Right atrium auricular region (tissue), 2 donors: ENCODE measurements at regions not wholly inside any gene's neighbourhood (a gene's known extent, or its start where the extent isn't known, plus 50 kb on each side); places are given as distances from the start of the nearest gene placed in this dataset.

Source experiments
- DNase-seq: peaks from one replicate; pipeline ENCODE4 v3.0.0-alpha.2; 2019; ENCODE audit warnings: low spot score
- H3K27ac ChIP-seq, 2 donors: fragments of 200-600 bp; sonication (generic); 1 replicate in 1 of 2; 2 replicates in 1 of 2; pipeline ENCODE4 v1.5.1; 2016 to 2019
- H3K27me3 ChIP-seq, 2 donors: fragments of 200-600 bp; sonication (generic); one replicate each; pipeline versions ENCODE4 v1.5.1 to v1.6.0; 2017 to 2019
- H3K36me3 ChIP-seq: fragments of 200-600 bp; sonication (generic); one replicate; pipeline ENCODE4 v1.5.1; 2016
- H3K4me1 ChIP-seq, 2 donors: fragments of 200-600 bp; sonication (generic); one replicate each; pipeline versions ENCODE4 v1.5.1 to v1.6.0; 2017 to 2019
- H3K4me3 ChIP-seq, 2 donors: fragments of 200-600 bp; sonication (generic); 1 replicate in 1 of 2; 2 replicates in 1 of 2; pipeline ENCODE4 v1.5.1; 2017 to 2019; ENCODE audit warnings: mild to moderate bottlenecking in 1 of 2, moderate library complexity in 1 of 2
- H3K9me3 ChIP-seq, 2 donors: fragments of 200-600 bp; sonication (generic); one replicate each; pipeline ENCODE4 v1.5.1; 2019
- CTCF ChIP-seq, 2 donors: fragments of 200-600 bp; sonication (generic); IDR thresholded peaks; one replicate each; pipeline ENCODE4 v1.5.1; 2019; ENCODE audit warnings: antibody characterized with exemption in 2 of 2

DNA sequence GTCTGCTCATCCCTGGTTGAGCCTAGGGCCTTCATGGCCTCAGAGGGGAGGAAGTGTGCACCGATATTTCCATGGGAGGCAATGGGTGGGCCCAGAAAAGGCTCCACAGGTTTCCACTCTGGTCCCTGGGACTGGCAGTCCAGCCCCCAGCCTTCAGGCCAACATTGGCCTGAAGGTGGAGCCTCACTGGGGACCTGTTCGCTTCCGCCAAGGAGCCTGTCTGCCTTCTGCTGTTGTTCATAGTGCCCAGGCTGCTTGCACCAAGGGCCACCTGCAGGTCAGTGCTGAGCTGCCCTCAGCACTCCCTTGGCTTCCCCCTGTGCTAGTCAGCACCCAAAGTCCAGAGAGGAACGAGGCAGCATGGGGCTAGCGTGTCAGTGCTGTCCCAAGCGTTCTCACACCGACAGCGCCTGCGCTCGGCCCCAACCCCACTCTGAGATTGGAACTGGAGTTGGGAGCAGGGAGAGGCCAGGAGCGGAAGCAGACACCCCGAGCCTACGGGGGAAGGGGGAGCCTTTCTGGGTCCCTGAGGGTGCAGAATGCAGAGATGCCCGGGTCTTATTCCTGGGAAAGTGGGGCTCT, 720.7 kb downstream of the PCDH18 start:
- Histone ChIP-seq H3K4me1 (no peaks in the 10 kb centered on the region), H3K27me3 (no peaks in the 10 kb centered on the region), H3K4me3 (no peak overlapping the region), H3K27ac (no peak overlapping the region), H3K9me3 (no peaks in the 10 kb centered on the region), H3K36me3 (no peaks in the 10 kb centered on the region)
- TF ChIP-seq CTCF (IDR thresholded peaks at IDR 0.05) = no peak
- no peak for DNase-seq

DNA sequence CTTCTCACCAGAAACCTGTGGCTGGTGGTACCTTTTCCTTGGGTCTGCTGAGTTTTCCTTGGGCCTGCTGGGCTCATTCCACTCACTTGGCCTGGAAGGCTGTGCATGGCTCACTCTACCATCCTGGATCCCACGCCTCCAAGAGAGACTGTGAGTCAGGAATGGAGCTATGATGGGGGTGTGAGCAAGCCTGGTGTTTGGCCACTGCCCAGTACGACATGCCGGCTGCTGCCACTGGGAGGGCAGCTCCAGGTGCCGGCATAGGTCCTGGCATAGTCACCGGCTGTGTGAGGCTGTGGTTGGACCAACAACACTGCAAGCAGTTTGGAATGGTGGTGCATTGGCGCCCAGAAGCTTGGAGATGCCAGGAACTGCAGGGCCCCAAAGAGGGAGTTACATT, 721.7 kb downstream of the PCDH18 start:
- no peak for DNase-seq
- no peaks in the 10 kb centered on the region for H3K4me1 ChIP-seq
- TF ChIP-seq CTCF (IDR thresholded peaks at IDR 0.05) = no peak
- H3K27me3 ChIP-seq = no peaks in the 10 kb centered on the region
- H3K36me3 ChIP-seq = no peaks in the 10 kb centered on the region
- no peaks in the 10 kb centered on the region for H3K9me3 ChIP-seq
- H3K4me3 ChIP-seq = no peak overlapping the region
- no peak overlapping the region for H3K27ac ChIP-seq

DNA sequence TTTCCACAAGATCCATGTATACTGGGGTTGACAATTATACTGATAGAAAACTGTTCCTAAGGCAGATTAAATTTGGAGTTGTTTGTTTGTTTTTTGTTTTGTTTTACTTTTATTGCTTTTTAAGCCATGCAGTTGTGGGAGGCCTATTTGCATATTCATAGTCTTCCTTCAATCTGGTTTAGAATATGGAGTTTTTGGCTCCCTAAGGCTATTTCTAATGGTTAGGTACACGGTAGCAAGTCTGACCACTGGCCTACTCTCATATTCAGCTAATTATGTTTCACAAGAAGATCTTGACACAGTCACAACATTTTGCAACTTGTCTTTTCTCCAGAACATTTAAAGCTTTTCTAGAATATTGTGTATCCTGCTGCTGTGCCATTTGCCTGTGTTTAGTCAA, 725.5 kb downstream of the PCDH18 start:
- H3K9me3 ChIP-seq = no peaks in the 10 kb centered on the region
- H3K4me3 ChIP-seq = no peak overlapping the region
- no peak overlapping the region for H3K27ac ChIP-seq
- no peaks in the 10 kb centered on the region for H3K4me1 ChIP-seq
- TF ChIP-seq CTCF (IDR thresholded peaks at IDR 0.05) = no peak
- DNase-seq = no peak
- no peaks in the 10 kb centered on the region for H3K36me3 ChIP-seq
- no peaks in the 10 kb centered on the region for H3K27me3 ChIP-seq

DNA sequence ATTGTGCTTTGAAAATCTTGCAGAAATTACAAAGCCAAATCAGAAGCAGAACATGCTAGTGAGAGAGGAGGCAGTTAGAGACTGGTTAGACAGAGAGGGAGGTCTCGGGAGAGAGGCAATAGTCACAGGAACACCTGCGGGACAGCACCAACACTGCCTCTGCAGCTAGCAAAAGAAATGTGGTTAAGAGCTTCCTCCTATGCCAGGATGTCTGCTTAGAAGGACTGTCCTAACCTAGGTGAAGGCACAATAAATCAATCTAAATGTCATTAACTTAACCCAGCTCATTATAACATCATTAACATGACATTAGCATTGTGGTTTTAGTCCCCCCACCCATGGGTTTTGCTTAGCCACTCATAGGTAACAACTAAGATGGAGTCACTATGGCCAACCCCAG, 726.7 kb downstream of the PCDH18 start:
- DNase-seq = no peak
- no peaks in the 10 kb centered on the region for H3K4me1 ChIP-seq

DNA sequence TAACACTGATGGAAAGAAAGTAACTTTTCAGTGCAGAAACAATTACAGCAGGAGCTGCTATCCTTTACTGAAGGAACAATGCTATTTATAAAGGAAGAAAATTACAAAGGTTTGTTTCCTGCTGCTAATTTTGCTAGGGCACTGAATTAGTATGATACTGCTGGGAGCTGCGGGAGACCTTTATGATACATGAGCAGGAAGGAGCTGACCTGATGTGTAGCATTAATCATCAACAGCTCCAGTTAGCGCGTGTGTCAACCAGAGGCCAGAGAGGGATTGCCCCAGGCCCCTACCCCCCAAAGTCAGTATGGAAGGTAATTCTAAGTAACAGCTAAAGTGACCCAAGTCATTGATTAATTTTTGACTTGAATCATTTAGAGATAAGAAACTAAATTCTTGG, 728.9 kb downstream of the PCDH18 start:
- no peak for TF ChIP-seq CTCF (IDR thresholded peaks at IDR 0.05)
- H3K9me3 ChIP-seq = no peaks in the 10 kb centered on the region
- H3K27me3 ChIP-seq = no peaks in the 10 kb centered on the region
- no peak overlapping the region for H3K4me3 ChIP-seq
- DNase-seq = no peak
- no peaks in the 10 kb centered on the region for H3K4me1 ChIP-seq
- no peak overlapping the region for H3K27ac ChIP-seq
- H3K36me3 ChIP-seq = no peaks in the 10 kb centered on the region

More for the DNA sequence above, 726.7 kb downstream of the PCDH18 start:
- Histone ChIP-seq H3K27me3 (no peaks in the 10 kb centered on the region), H3K36me3 (no peaks in the 10 kb centered on the region), H3K4me3 (no peak overlapping the region), H3K27ac (no peak overlapping the region), H3K9me3 (no peaks in the 10 kb centered on the region)
- TF ChIP-seq CTCF (IDR thresholded peaks at IDR 0.05) = no peak

DNA sequence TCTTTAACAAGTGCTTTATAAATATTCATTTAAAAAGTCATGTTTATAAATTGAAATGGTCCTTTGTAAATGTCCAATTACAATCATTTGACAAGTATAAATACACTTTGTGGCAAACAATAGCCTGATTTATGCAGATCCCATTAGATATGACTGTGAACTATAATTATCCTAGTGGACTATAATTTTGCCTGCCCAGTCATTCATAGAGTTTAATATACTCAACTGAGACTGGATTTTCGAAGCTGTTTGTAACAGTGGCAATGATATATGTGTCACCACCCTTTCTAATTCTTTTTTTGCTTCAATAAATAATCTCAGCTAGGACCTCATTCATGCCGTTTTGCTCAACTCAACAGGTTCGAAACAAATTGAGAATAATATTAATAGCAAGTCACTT, 732.0 kb downstream of the PCDH18 start:
- no peaks in the 10 kb centered on the region for H3K36me3 ChIP-seq
- H3K27me3 ChIP-seq = no peaks in the 10 kb centered on the region
- DNase-seq = no peak
- TF ChIP-seq CTCF (IDR thresholded peaks at IDR 0.05) = no peak
- no peaks in the 10 kb centered on the region for H3K9me3 ChIP-seq
- H3K4me1 ChIP-seq = no peaks in the 10 kb centered on the region
- no peak overlapping the region for H3K27ac ChIP-seq
- H3K4me3 ChIP-seq = no peak overlapping the region
